H9 (cell line): ENCODE measurements at regions not wholly inside any gene's neighbourhood (a gene's known extent, or its start where the extent isn't known, plus 50 kb on each side); places are given as distances from the start of the nearest gene placed in this dataset.

ENCODE experiments used
- DNase-seq: peaks from one replicate; pipeline ENCODE4 v3.0.0-alpha.2; 2017
- H2AFZ ChIP-seq: one replicate; pipeline ENCODE4 v1.6.1; 2013; ENCODE audit warnings: mild to moderate bottlenecking, low read length, control low read depth, moderate library complexity
- H2AK5ac ChIP-seq: 2 replicates; pipeline ENCODE4 v1.6.1; 2013; ENCODE audit warnings: low read length, control low read depth, mixed read lengths; ENCODE audit not compliant: insufficient read length
- H2BK120ac ChIP-seq: one replicate; pipeline ENCODE4 v1.6.1; 2013; ENCODE audit warnings: low read depth, mild to moderate bottlenecking, low read length, control low read depth, inconsistent platforms; ENCODE audit not compliant: poor library complexity, severe bottlenecking
- H2BK12ac ChIP-seq: 2 replicates; pipeline ENCODE4 v1.6.1; 2013; ENCODE audit warnings: low read length, control low read depth, mixed read lengths, low read depth; ENCODE audit not compliant: insufficient read length
- H2BK15ac ChIP-seq: 2 replicates; pipeline ENCODE4 v1.6.1; 2013; ENCODE audit warnings: low read depth, low read length, control low read depth
- H2BK20ac ChIP-seq: one replicate; pipeline ENCODE4 v1.6.1; 2013; ENCODE audit warnings: low read depth, mild to moderate bottlenecking, low read length, control low read depth, inconsistent platforms; ENCODE audit not compliant: poor library complexity, severe bottlenecking
- H2BK5ac ChIP-seq: 2 replicates; pipeline ENCODE4 v1.6.1; 2013; ENCODE audit warnings: low read length, control low read depth, mixed read lengths; ENCODE audit not compliant: insufficient read length
- H3K14ac ChIP-seq: 2 replicates; pipeline ENCODE4 v1.6.1; 2013; ENCODE audit warnings: low read length, control low read depth; ENCODE audit not compliant: insufficient read depth
- H3K18ac ChIP-seq: 2 replicates; pipeline ENCODE4 v1.6.1; 2013; ENCODE audit warnings: low read depth, mild to moderate bottlenecking, mixed read lengths, low read length, control low read depth; ENCODE audit not compliant: insufficient read length
- H3K23ac ChIP-seq: 2 replicates; pipeline ENCODE4 v1.6.1; 2013; ENCODE audit warnings: low read length, control low read depth, mixed read lengths, low read depth; ENCODE audit not compliant: insufficient read length
- H3K23me2 ChIP-seq: 2 replicates; pipeline ENCODE4 v1.6.1; 2013; ENCODE audit warnings: low read depth, mild to moderate bottlenecking, mixed read lengths, low read length, control low read depth; ENCODE audit not compliant: insufficient read length, poor library complexity, severe bottlenecking
- H3K27ac ChIP-seq: 2 replicates; pipeline ENCODE4 v1.5.1; 2013; ENCODE audit warnings: low read length, control low read depth, mixed read lengths, low read depth; ENCODE audit not compliant: insufficient read length
- H3K27me3 ChIP-seq: 2 replicates; pipeline ENCODE4 v1.6.1; 2013; ENCODE audit warnings: low read length, control low read depth, inconsistent platforms; ENCODE audit not compliant: insufficient read depth
- H3K4ac ChIP-seq: 2 replicates; pipeline ENCODE4 v1.6.1; 2013; ENCODE audit warnings: low read depth, mild to moderate bottlenecking, control low read depth, inconsistent platforms, low read length, moderate library complexity
- H3K4me1 ChIP-seq: 2 replicates; pipeline ENCODE4 v1.6.1; 2013; ENCODE audit warnings: low read length, control low read depth, inconsistent platforms; ENCODE audit not compliant: insufficient read depth
- H3K4me2 ChIP-seq: 2 replicates; pipeline ENCODE4 v1.6.1; 2013; ENCODE audit warnings: low read length, control low read depth, mixed read lengths; ENCODE audit not compliant: insufficient read length, insufficient read depth
- H3K56ac ChIP-seq: 2 replicates; pipeline ENCODE4 v1.6.1; 2013; ENCODE audit warnings: low read depth, mild to moderate bottlenecking, mixed read lengths, low read length, control low read depth; ENCODE audit not compliant: insufficient read length
- H3K79me1 ChIP-seq: 2 replicates; pipeline ENCODE4 v1.6.1; 2013; ENCODE audit warnings: low read depth, mild to moderate bottlenecking, moderate library complexity, low read length, control low read depth, inconsistent platforms; ENCODE audit not compliant: insufficient read depth, poor library complexity, severe bottlenecking
- H3K79me2 ChIP-seq: 2 replicates; pipeline ENCODE4 v1.6.1; 2013; ENCODE audit warnings: low read length, control low read depth, inconsistent platforms; ENCODE audit not compliant: insufficient read depth
- H3K9ac ChIP-seq: 2 replicates; pipeline ENCODE4 v1.6.1; 2013; ENCODE audit warnings: low read length, control low read depth, mixed read lengths; ENCODE audit not compliant: insufficient read length; ENCODE audit errors: extremely low read depth
- H3K9me3 ChIP-seq: one replicate; pipeline ENCODE4 v1.6.1; 2013; ENCODE audit warnings: low read depth, low read length, inconsistent platforms; ENCODE audit not compliant: control insufficient read depth
- H3T11ph ChIP-seq: one replicate; pipeline ENCODE4 v1.6.1; 2013; ENCODE audit warnings: mild to moderate bottlenecking, low read length, control low read depth, inconsistent platforms
- H4K20me1 ChIP-seq: one replicate; pipeline ENCODE4 v1.6.1; 2013; ENCODE audit not compliant: control insufficient read depth, insufficient read length, insufficient read depth
- H4K5ac ChIP-seq: 2 replicates; pipeline ENCODE4 v1.6.1; 2013; ENCODE audit warnings: low read depth, mild to moderate bottlenecking, mixed read lengths, low read length, control low read depth; ENCODE audit not compliant: insufficient read length
- H4K8ac ChIP-seq: replicated peaks from 2 replicates; pipeline ENCODE4 v1.6.1; 2013; ENCODE audit warnings: low read length, control low read depth, mixed read lengths, low read depth; ENCODE audit not compliant: insufficient read length
- H4K91ac ChIP-seq: 2 replicates; pipeline ENCODE4 v1.6.1; 2013; ENCODE audit warnings: low read depth, mild to moderate bottlenecking, moderate library complexity, mixed read lengths, low read length, control low read depth; ENCODE audit not compliant: insufficient read length
- H3K27ac Mint-ChIP-seq, 3 experiments: 2 replicates in 2 of 3; 3 replicates in 1 of 3; pipeline ENCODE4 v1.8.0; 2020 to 2021; ENCODE audit warnings: mixed read lengths in 3 of 3, mild to moderate bottlenecking in 1 of 3, moderate library complexity in 1 of 3
- H3K27me3 Mint-ChIP-seq: 2 replicates; pipeline ENCODE4 v1.8.0; 2021; ENCODE audit warnings: low read depth, mild to moderate bottlenecking, moderate library complexity, mixed read lengths
- H3K36me3 Mint-ChIP-seq, 3 experiments: 2 replicates in 2 of 3; 3 replicates in 1 of 3; pipeline ENCODE4 v1.8.0; 2020 to 2021; ENCODE audit warnings: low read depth in 3 of 3, mixed read lengths in 3 of 3; ENCODE audit not compliant: insufficient read depth in 1 of 3
- H3K4me1 Mint-ChIP-seq, 2 experiments: 2 replicates each; pipeline ENCODE4 v1.8.0; 2020; ENCODE audit warnings: mixed read lengths in 2 of 2
- H3K4me3 Mint-ChIP-seq, 2 experiments: 2 replicates in 1 of 2; 3 replicates in 1 of 2; pipeline ENCODE4 v1.8.0; 2020 to 2021; ENCODE audit warnings: mild to moderate bottlenecking in 2 of 2, mixed read lengths in 2 of 2, moderate library complexity in 1 of 2
- H3K9me3 Mint-ChIP-seq, 2 experiments: 2 replicates in 1 of 2; 3 replicates in 1 of 2; pipeline ENCODE4 v1.8.0; 2020; ENCODE audit warnings: mild to moderate bottlenecking in 2 of 2, mixed read lengths in 2 of 2, moderate library complexity in 1 of 2
- CTCF ChIP-seq: fragments of 200-600 bp; sonication (generic); conservative IDR thresholded peaks from 3 replicates; pipeline ENCODE4 v1.8.0; 2021; ENCODE audit warnings: antibody characterized with exemption, mild to moderate bottlenecking
- WGBS: extraction: QIAGEN DNeasy Blood & Tissue Kit; methylation state at CpG from one replicate; pipeline ENCODE4 v1.1.7; 2013; ENCODE audit warnings: missing lambda C conversion rate, low lambda C conversion rate, mixed read lengths; ENCODE audit not compliant: insufficient read length; ENCODE audit errors: extremely low coverage; 5-methylcytosine and 5-hydroxymethylcytosine counted together

GRCh38 chr13:106377341-106377740, 158.1 kb downstream of the EFNB2 start:
- Histone ChIP-seq H3K27me3 (no peaks in the 10 kb centered on the region), H2BK12ac (no peak overlapping the region), H3K56ac (no peak overlapping the region), H3K9me3 (no peaks in the 10 kb centered on the region), H3K9ac (no peak overlapping the region), H3K23me2 (no peaks in the 10 kb centered on the region), H3K23ac (no peak overlapping the region), H4K20me1 (no peaks in the 10 kb centered on the region), H3K4me1 (no peaks in the 10 kb centered on the region), H3K18ac (no peak overlapping the region), H2BK5ac (no peak overlapping the region), H4K8ac (no peak overlapping the region), H4K91ac (no peak overlapping the region), H2AK5ac (no peak overlapping the region), H2BK120ac (no peak overlapping the region), H2AFZ (no peak overlapping the region), H2BK20ac (no peak overlapping the region), H3K79me1 (no peaks in the 10 kb centered on the region), H2BK15ac (no peak overlapping the region), H3K27ac (no peak overlapping the region), H4K5ac (no peak overlapping the region), H3K4me2 (no peak overlapping the region), H3K4ac (no peak overlapping the region), H3K14ac (no peak overlapping the region), H3T11ph (no peak overlapping the region), H3K79me2 (no peaks in the 10 kb centered on the region)
- peaks cover 1% of the 10 kb centered on the region; the same call in 1 of the 2 replicates for H3K27me3 Mint-ChIP-seq
- H3K4me1 Mint-ChIP-seq: peaks cover 8 to 9% of the 10 kb centered on the region in 2 experiments; a peak in 3 of 4 replicates
- TF ChIP-seq CTCF: no peak
- H3K9me3 Mint-ChIP-seq: no peaks in the 10 kb centered on the region
- H3K4me3 Mint-ChIP-seq: no peak overlapping the region
- no peak overlapping the region for H3K27ac Mint-ChIP-seq
- H3K36me3 Mint-ChIP-seq: no peaks in the 10 kb centered on the region
- no CpG with 5 or more reads among the region's 7 CpGs for WGBS
- DNase-seq: no peak
